ENCODE measurements at regions not wholly inside any gene's neighbourhood (a gene's known extent, or its start where the extent isn't known, plus 50 kb on each side); places are given as distances from the start of the nearest gene placed in this dataset.
"Not testable (repeated sequence)": the region's sequence is repeated elsewhere in the genome, so short reads cannot be mapped to it uniquely, and the experiment has no call there.

- no peak for DNase-seq
Observed at GRCh38 chr12:46617167-46617566, 208.6 kb downstream of the SLC38A4 start.

GRCh38 chr12:46610754-46611153, 215.0 kb downstream of the SLC38A4 start:
- DNase-seq, result no peak

GRCh38 chr12:46609674-46610073, 216.1 kb downstream of the SLC38A4 start:
- DNase-seq, result no peak

- no peak for DNase-seq
Observed at GRCh38 chr12:46609273-46609623, 216.5 kb downstream of the SLC38A4 start.

- DNase-seq, result peak; percentile 44
Observed at GRCh38 chr12:46608431-46609272, 217.1 kb downstream of the SLC38A4 start.

- DNase-seq, result no peak
Observed at GRCh38 chr12:46604684-46605083, 221.1 kb downstream of the SLC38A4 start.

GRCh38 chr12:46603776-46604456, 221.9 kb downstream of the SLC38A4 start:
- no peak for DNase-seq

GRCh38 chr12:46602474-46602873, 223.3 kb downstream of the SLC38A4 start:
- DNase-seq, result no peak

- DNase-seq, result no peak
Observed at GRCh38 chr12:46590991-46591703, 218.6 kb upstream of the SLC38A2 start.

- DNase-seq, result peak; percentile 43
Observed at GRCh38 chr12:46585854-46586621, 213.5 kb upstream of the SLC38A2 start.

- not testable (repeated sequence) for DNase-seq
Observed at GRCh38 chr12:46584098-46584497, 211.5 kb upstream of the SLC38A2 start.

- not testable (repeated sequence) for DNase-seq
Observed at GRCh38 chr12:46581990-46582389, 209.4 kb upstream of the SLC38A2 start.

GRCh38 chr12:46580445-46580844, 207.9 kb upstream of the SLC38A2 start:
- DNase-seq, result no peak

GRCh38 chr12:46579474-46579873, 206.9 kb upstream of the SLC38A2 start:
- no peak for DNase-seq

GRCh38 chr12:46578190-46578982, 205.8 kb upstream of the SLC38A2 start:
- no peak for DNase-seq

GRCh38 chr12:46577063-46577776, 204.6 kb upstream of the SLC38A2 start:
- no peak for DNase-seq

- DNase-seq, result no peak
Observed at GRCh38 chr12:46574847-46575246, 202.3 kb upstream of the SLC38A2 start.

GRCh38 chr12:46573347-46573658, 200.7 kb upstream of the SLC38A2 start:
- no peak for DNase-seq

- no peak for DNase-seq
Observed at GRCh38 chr12:46572644-46573346, 200.2 kb upstream of the SLC38A2 start.

GRCh38 chr12:46571608-46572007, 199.0 kb upstream of the SLC38A2 start:
- DNase-seq, result no peak
